Panc1 (cell line): ENCODE measurements at regions not wholly inside any gene's neighbourhood (a gene's known extent, or its start where the extent isn't known, plus 50 kb on each side); places are given as distances from the start of the nearest gene placed in this dataset.

Source experiments
- ATAC-seq: fragments of 200-7000 bp; cut with Tn5 transposase; 2 replicates; pipeline ENCODE4 v1.9.1; 2020; ENCODE audit warnings: mild to moderate bottlenecking, moderate library complexity
- BruUV-seq: library from RNA; stranded (reverse); fragments of 400-500 nt; replicated peaks from 2 replicates; lab custom pipeline; 2021; lab: Mats Ljungman, UMichigan
- CTCF ChIA-PET: fragments of 300-600 bp; sonication (Branson Sonifier 250); formaldehyde crosslinking; loops from one replicate; lab custom pipeline; 2022; ENCODE audit warnings: antibody characterized with exemption; lab: Charles Lee
- POLR2A ChIA-PET: fragments of 300-600 bp; sonication (Branson Sonifier 250); formaldehyde crosslinking; loops from one replicate; lab custom pipeline; 2022; ENCODE audit warnings: antibody characterized with exemption; lab: Charles Lee
- DNase-seq: peaks from one replicate; pipeline ENCODE4 v3.0.0-alpha.2; 2010; ENCODE audit warnings: low read depth, low spot score
- H3K27ac ChIP-seq: 2 replicates; pipeline ENCODE4 v1.5.1; 2011; ENCODE audit warnings: mild to moderate bottlenecking, low read length, inconsistent platforms
- H3K27me3 ChIP-seq: fragments of 200-500 bp; sonication (Bioruptor generic); 2 replicates; pipeline ENCODE4 v1.6.0; 2014; ENCODE audit warnings: low read length, inconsistent platforms; ENCODE audit not compliant: control insufficient read depth, insufficient read depth
- H3K36me3 ChIP-seq: fragments of 200-500 bp; sonication (Bioruptor generic); 2 replicates; pipeline ENCODE4 v1.5.1; 2014; ENCODE audit warnings: inconsistent platforms, mild to moderate bottlenecking, low read length, moderate library complexity; ENCODE audit not compliant: control insufficient read depth, insufficient read depth
- H3K4me1 ChIP-seq: 2 replicates; pipeline ENCODE4 v1.5.1; 2011; ENCODE audit warnings: inconsistent platforms, mild to moderate bottlenecking, low read length, moderate library complexity; ENCODE audit not compliant: control insufficient read depth, insufficient read depth
- H3K4me3 ChIP-seq, 2 experiments: 2 replicates each; pipeline ENCODE4 v1.5.1; 2011 to 2012; ENCODE audit warnings: low read depth in 2 of 2, low read length in 2 of 2, mild to moderate bottlenecking in 2 of 2, inconsistent platforms in 1 of 2, moderate library complexity in 1 of 2
- H3K9me3 ChIP-seq: fragments of 200-500 bp; sonication (Bioruptor generic); 2 replicates; pipeline ENCODE4 v1.5.1; 2014; ENCODE audit warnings: low read depth, mild to moderate bottlenecking, inconsistent platforms, low read length, moderate library complexity; ENCODE audit not compliant: control insufficient read depth, insufficient read depth
- CTCF ChIP-seq: fragments of 450-650 bp; IDR thresholded peaks from 2 replicates; pipeline ENCODE4 v1.5.1; 2017; ENCODE audit warnings: mild to moderate bottlenecking
- POLR2AphosphoS5 ChIP-seq: IDR thresholded peaks from 2 replicates; pipeline ENCODE4 v1.6.1; 2012; ENCODE audit warnings: mild to moderate bottlenecking, low read depth, low read length, moderate library complexity
- REST ChIP-seq, 2 experiments: IDR thresholded peaks; 2 replicates each; pipeline ENCODE4 v1.6.1; 2011 to 2012; ENCODE audit warnings: low read depth in 2 of 2, control low read depth in 1 of 2, low read length in 1 of 2, mild to moderate bottlenecking in 1 of 2, moderate library complexity in 1 of 2; ENCODE audit not compliant: insufficient read depth in 1 of 2
- SIN3A ChIP-seq: IDR thresholded peaks from 2 replicates; pipeline ENCODE4 v1.6.1; 2012; ENCODE audit warnings: low read depth, mild to moderate bottlenecking, low read length, moderate library complexity, borderline replicate concordance; ENCODE audit not compliant: insufficient read depth
- TCF7L2 ChIP-seq: IDR thresholded peaks from 2 replicates; pipeline ENCODE4 v1.6.1; 2011; ENCODE audit warnings: mild to moderate bottlenecking, low read depth, low read length, inconsistent platforms
- in situ Hi-C: cut with HindIII; loops from 2 replicates; pipeline ENCODE4 v1.10.0; 2016; ENCODE audit warnings: low sequenced_read_pairs, low pct_unique_long_range_greater_than_20kb
- intact Hi-C: fragments of 100-400 bp; cut with micrococcal nuclease; formaldehyde crosslinking; loops from one replicate; pipeline ENCODE4 v1.10.0; 2022; ENCODE audit not compliant: unreplicated experiment

GRCh38 chr1:30260318-30260717 is 463.1 kb downstream of the MATN1 start:
- in situ Hi-C loops (no loop called here), intact Hi-C loops (no loop called here)
- Histone ChIP-seq H3K4me3 (no peak overlapping the region), H3K9me3 (no peaks in the 10 kb centered on the region), H3K4me1 (no peaks in the 10 kb centered on the region), H3K27ac (no peak overlapping the region), H3K36me3 (no peaks in the 10 kb centered on the region), H3K27me3 (no peaks in the 10 kb centered on the region; the same call in 1 of the 2 replicates)
- ChIA-PET CTCF (no interaction called here), POLR2A (no interaction called here)
- ATAC-seq (no peak), DNase-seq (no peak)
- TF ChIP-seq SIN3A = no peak
- TF ChIP-seq POLR2AphosphoS5 = no peak
- no peak for TF ChIP-seq CTCF
- TF ChIP-seq TCF7L2 = no peak
- no peak for TF ChIP-seq REST (IDR thresholded peaks at IDR 0.05; ENCODE audit: insufficient read depth in 1 of 2, low read depth in 2 of 2, low read length in 1 of 2)
- no TSS peak for BruUV-seq

GRCh38 chr1:30259631-30260030 is 463.8 kb downstream of the MATN1 start:
- Histone ChIP-seq H3K36me3 (no peaks in the 10 kb centered on the region), H3K4me1 (no peaks in the 10 kb centered on the region), H3K27me3 (no peaks in the 10 kb centered on the region; the same call in 1 of the 2 replicates), H3K4me3 (no peak overlapping the region), H3K27ac (no peak overlapping the region), H3K9me3 (no peaks in the 10 kb centered on the region)
- POLR2A ChIA-PET = no interaction called here
- BruUV-seq = no TSS peak
- ATAC-seq = no peak
- TF ChIP-seq TCF7L2 (no peak), REST (IDR thresholded peaks at IDR 0.05; ENCODE audit: insufficient read depth in 1 of 2, low read depth in 2 of 2, low read length in 1 of 2) (no peak), CTCF (no peak), SIN3A (no peak), POLR2AphosphoS5 (no peak)
- CTCF ChIA-PET = no interaction called here
- DNase-seq = no peak
- in situ Hi-C loops (no loop called here), intact Hi-C loops (no loop called here)
